DOHH2 (cell line): ENCODE measurements at regions not wholly inside any gene's neighbourhood (a gene's known extent, or its start where the extent isn't known, plus 50 kb on each side); places are given as distances from the start of the nearest gene placed in this dataset.

ENCODE experiments used
- CTCF ChIP-seq: fragments of 200-600 bp; sonication (generic); IDR thresholded peaks from one replicate; pipeline ENCODE4 v1.5.1; 2014; ENCODE audit warnings: antibody characterized with exemption, mild to moderate bottlenecking, low read depth, low read length; ENCODE audit not compliant: poor library complexity, severe bottlenecking
- EZH2phosphoT487 ChIP-seq: fragments of 200-600 bp; sonication (generic); IDR thresholded peaks from 2 replicates; pipeline ENCODE4 v1.6.1; 2017; ENCODE audit warnings: borderline replicate concordance, mild to moderate bottlenecking, antibody characterized with exemption, low read length, moderate library complexity, mixed read lengths

DNA sequence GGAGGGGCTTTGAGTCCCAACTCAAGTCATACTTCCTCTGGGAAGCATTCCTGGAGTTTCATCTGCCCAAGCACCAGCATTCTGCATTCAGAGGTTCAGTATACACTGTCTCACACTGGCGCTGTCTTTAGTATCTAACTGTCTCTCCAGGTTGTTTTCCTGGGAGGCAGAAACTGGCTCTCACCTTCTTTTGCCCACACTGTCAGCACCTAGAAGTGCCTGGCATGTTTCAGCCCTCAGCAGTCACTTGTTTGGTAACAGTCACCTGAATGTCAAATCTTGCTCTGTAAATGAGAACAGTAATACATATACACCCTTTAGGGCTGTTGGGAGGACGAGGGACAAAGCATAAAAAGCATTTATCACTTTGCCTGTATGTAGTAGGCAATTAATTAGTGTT is 339.6 kb downstream of the UQCRFS1 start:
- TF ChIP-seq CTCF (no peak), EZH2phosphoT487 (no peak)
